Gastrocnemius medialis (tissue), 4 donors: ENCODE measurements at regions not wholly inside any gene's neighbourhood (a gene's known extent, or its start where the extent isn't known, plus 50 kb on each side); places are given as distances from the start of the nearest gene placed in this dataset.

Experiments used
- ATAC-seq, 2 donors: fragments of 150-250 bp; one replicate each; pipeline ENCODE4 v1.9.1; 2016
- DNase-seq, 2 donors: peaks; one replicate each; pipeline ENCODE4 v3.0.0-alpha.2; 2019
- H3K27ac ChIP-seq, 4 donors: fragments of 200-600 bp; sonication (generic); 1 replicate in 1 of 4; 2 replicates in 3 of 4; pipeline ENCODE4 v1.5.1; 2016 to 2018; ENCODE audit warnings: mild to moderate bottlenecking in 2 of 4, moderate library complexity in 1 of 4
- H3K27me3 ChIP-seq, 3 donors: fragments of 200-600 bp; sonication (generic) in 2 of 3; 1 replicate in 1 of 3; 2 replicates in 2 of 3; pipeline versions ENCODE4 v1.5.1 to v1.6.0; 2016 to 2019; ENCODE audit warnings: mild to moderate bottlenecking in 1 of 3, moderate library complexity in 1 of 3
- H3K36me3 ChIP-seq, 2 donors: fragments of 200-600 bp; sonication (generic) in 1 of 2; one replicate each; pipeline ENCODE4 v1.5.1; 2017 to 2018
- H3K4me1 ChIP-seq, 2 donors: fragments of 200-600 bp; sonication (generic) in 1 of 2; one replicate each; pipeline ENCODE4 v1.5.1; 2016 to 2017; ENCODE audit warnings: mild to moderate bottlenecking in 2 of 2
- H3K4me3 ChIP-seq, 4 donors: fragments of 200-600 bp; sonication (generic) in 3 of 4; 1 replicate in 1 of 4; 2 replicates in 3 of 4; pipeline ENCODE4 v1.5.1; 2016 to 2019; ENCODE audit warnings: mild to moderate bottlenecking in 2 of 4
- H3K9me3 ChIP-seq, 3 donors: fragments of 200-600 bp; sonication (generic) in 2 of 3; 1 replicate in 1 of 3; 2 replicates in 2 of 3; pipeline ENCODE4 v1.5.1; 2016 to 2019
- POLR2A ChIP-seq, 2 donors: fragments of 450-650 bp; IDR thresholded peaks; one replicate each; pipeline ENCODE4 v1.6.1; 2017; ENCODE audit warnings: antibody characterized with exemption in 2 of 2, mild to moderate bottlenecking in 2 of 2, moderate library complexity in 2 of 2
- in situ Hi-C, 4 donors: fragments of 200-750 bp; cut with MboI; loops; one replicate each; pipeline versions ENCODE4 v1.15.0 to v1.8.0; 2017; ENCODE audit warnings: low sequenced_read_pairs in 4 of 4
- intact Hi-C: fragments of 100-400 bp; cut with DNase I; formaldehyde crosslinking; loops from one replicate; pipeline ENCODE4 v1.15.1; 2023; ENCODE audit warnings: low total_unique reads
- TF ChIP-seq, protein P1 (sequence below), 5 experiments: fragments of 450-650 bp in 3 of 5; fragments of 200-600 bp in 2 of 5; sonication (generic) in 2 of 5; IDR thresholded peaks in 4 of 5; conservative IDR thresholded peaks in 1 of 5; 1 replicate in 4 of 5; 2 replicates in 1 of 5; pipeline ENCODE4 v1.5.1; 2016 to 2019; ENCODE audit warnings: antibody characterized with exemption in 5 of 5, mild to moderate bottlenecking in 3 of 5, moderate library complexity in 3 of 5

DNA sequence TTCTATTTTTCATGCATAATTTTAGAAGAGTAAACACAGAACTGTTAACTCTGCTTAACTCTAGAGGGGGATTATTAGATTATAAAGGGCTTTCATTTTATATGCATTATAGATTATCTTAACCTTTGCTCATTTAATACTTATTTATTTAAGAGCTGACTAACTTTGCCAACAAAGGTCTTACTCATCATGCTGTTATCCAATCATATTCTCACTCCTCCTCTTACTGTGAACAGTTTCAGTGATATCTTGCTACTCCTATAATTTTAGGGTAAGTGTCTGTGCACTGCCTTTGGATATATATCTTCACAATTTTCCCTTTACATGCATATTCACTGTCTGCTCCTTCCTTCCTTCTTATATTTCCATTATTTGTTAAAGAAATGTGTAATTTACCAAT, 1814.9 kb downstream of the STIM2 start:
- in situ Hi-C loops (no loop called here), intact Hi-C loops (no loop called here)
- Histone ChIP-seq H3K27ac (no peak overlapping the region), H3K27me3 (no peaks in the 10 kb centered on the region), H3K4me3 (no peak overlapping the region), H3K4me1 (no peaks in the 10 kb centered on the region), H3K36me3 (no peaks in the 10 kb centered on the region), H3K9me3 (no peaks in the 10 kb centered on the region)
- no peak for TF ChIP-seq POLR2A (IDR thresholded peaks at IDR 0.05)
- TF ChIP-seq, protein P1, sequence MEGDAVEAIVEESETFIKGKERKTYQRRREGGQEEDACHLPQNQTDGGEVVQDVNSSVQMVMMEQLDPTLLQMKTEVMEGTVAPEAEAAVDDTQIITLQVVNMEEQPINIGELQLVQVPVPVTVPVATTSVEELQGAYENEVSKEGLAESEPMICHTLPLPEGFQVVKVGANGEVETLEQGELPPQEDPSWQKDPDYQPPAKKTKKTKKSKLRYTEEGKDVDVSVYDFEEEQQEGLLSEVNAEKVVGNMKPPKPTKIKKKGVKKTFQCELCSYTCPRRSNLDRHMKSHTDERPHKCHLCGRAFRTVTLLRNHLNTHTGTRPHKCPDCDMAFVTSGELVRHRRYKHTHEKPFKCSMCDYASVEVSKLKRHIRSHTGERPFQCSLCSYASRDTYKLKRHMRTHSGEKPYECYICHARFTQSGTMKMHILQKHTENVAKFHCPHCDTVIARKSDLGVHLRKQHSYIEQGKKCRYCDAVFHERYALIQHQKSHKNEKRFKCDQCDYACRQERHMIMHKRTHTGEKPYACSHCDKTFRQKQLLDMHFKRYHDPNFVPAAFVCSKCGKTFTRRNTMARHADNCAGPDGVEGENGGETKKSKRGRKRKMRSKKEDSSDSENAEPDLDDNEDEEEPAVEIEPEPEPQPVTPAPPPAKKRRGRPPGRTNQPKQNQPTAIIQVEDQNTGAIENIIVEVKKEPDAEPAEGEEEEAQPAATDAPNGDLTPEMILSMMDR (IDR thresholded peaks at IDR 0.05 in 4 of 5, conservative IDR thresholded peaks at IDR 0.05 in 1 of 5): no peak
- DNase-seq (no peak), ATAC-seq (no peak)

GRCh38 chr4:28677808-28678207, 1817.2 kb downstream of the STIM2 start:
- DNase-seq: no peak
- no peak for ATAC-seq
- TF ChIP-seq, protein P1 (IDR thresholded peaks at IDR 0.05 in 4 of 5, conservative IDR thresholded peaks at IDR 0.05 in 1 of 5): no peak
- TF ChIP-seq POLR2A (IDR thresholded peaks at IDR 0.05): no peak
- Histone ChIP-seq H3K4me1 (no peaks in the 10 kb centered on the region), H3K36me3 (no peaks in the 10 kb centered on the region), H3K4me3 (no peak overlapping the region), H3K27me3 (no peaks in the 10 kb centered on the region), H3K27ac (no peak overlapping the region), H3K9me3 (no peaks in the 10 kb centered on the region)
- in situ Hi-C loops (no loop called here), intact Hi-C loops (no loop called here)

GRCh38 chr4:28682847-28683246, 1822.2 kb downstream of the STIM2 start:
- H3K4me3 ChIP-seq: no peak overlapping the region
- no peak for TF ChIP-seq POLR2A (IDR thresholded peaks at IDR 0.05)
- TF ChIP-seq, protein P1 (IDR thresholded peaks at IDR 0.05 in 4 of 5, conservative IDR thresholded peaks at IDR 0.05 in 1 of 5): no peak
- no peaks in the 10 kb centered on the region for H3K9me3 ChIP-seq
- intact Hi-C loops (no loop called here), in situ Hi-C loops (no loop called here)
- no peaks in the 10 kb centered on the region for H3K4me1 ChIP-seq
- ATAC-seq (no peak), DNase-seq (no peak)
- no peaks in the 10 kb centered on the region for H3K27me3 ChIP-seq
- H3K36me3 ChIP-seq: no peaks in the 10 kb centered on the region
- no peak overlapping the region for H3K27ac ChIP-seq

- no peaks in the 10 kb centered on the region for H3K9me3 ChIP-seq
- H3K27me3 ChIP-seq: no peaks in the 10 kb centered on the region
- no peak overlapping the region for H3K27ac ChIP-seq
- H3K36me3 ChIP-seq: no peaks in the 10 kb centered on the region
- in situ Hi-C loops (no loop called here), intact Hi-C loops (no loop called here)
- ATAC-seq (no peak), DNase-seq (no peak)
- no peak overlapping the region for H3K4me3 ChIP-seq
- TF ChIP-seq, protein P1 (IDR thresholded peaks at IDR 0.05 in 4 of 5, conservative IDR thresholded peaks at IDR 0.05 in 1 of 5): no peak
- no peak for TF ChIP-seq POLR2A (IDR thresholded peaks at IDR 0.05)
- H3K4me1 ChIP-seq: no peaks in the 10 kb centered on the region
Observed at GRCh38 chr4:28686618-28687017, 1826.0 kb downstream of the STIM2 start.

- H3K27me3 ChIP-seq: no peaks in the 10 kb centered on the region
- no peaks in the 10 kb centered on the region for H3K9me3 ChIP-seq
- no peaks in the 10 kb centered on the region for H3K4me1 ChIP-seq
- no peak for TF ChIP-seq POLR2A (IDR thresholded peaks at IDR 0.05)
- TF ChIP-seq, protein P1 (IDR thresholded peaks at IDR 0.05 in 4 of 5, conservative IDR thresholded peaks at IDR 0.05 in 1 of 5): no peak
- DNase-seq (no peak), ATAC-seq (no peak)
- no peak overlapping the region for H3K27ac ChIP-seq
- H3K36me3 ChIP-seq: no peaks in the 10 kb centered on the region
- intact Hi-C loops (no loop called here), in situ Hi-C loops (no loop called here)
- no peak overlapping the region for H3K4me3 ChIP-seq
Observed at GRCh38 chr4:28690890-28691289, 1830.2 kb downstream of the STIM2 start.
